ENCODE measurements at regions not wholly inside any gene's neighbourhood (a gene's known extent, or its start where the extent isn't known, plus 50 kb on each side); places are given as distances from the start of the nearest gene placed in this dataset.

DNA sequence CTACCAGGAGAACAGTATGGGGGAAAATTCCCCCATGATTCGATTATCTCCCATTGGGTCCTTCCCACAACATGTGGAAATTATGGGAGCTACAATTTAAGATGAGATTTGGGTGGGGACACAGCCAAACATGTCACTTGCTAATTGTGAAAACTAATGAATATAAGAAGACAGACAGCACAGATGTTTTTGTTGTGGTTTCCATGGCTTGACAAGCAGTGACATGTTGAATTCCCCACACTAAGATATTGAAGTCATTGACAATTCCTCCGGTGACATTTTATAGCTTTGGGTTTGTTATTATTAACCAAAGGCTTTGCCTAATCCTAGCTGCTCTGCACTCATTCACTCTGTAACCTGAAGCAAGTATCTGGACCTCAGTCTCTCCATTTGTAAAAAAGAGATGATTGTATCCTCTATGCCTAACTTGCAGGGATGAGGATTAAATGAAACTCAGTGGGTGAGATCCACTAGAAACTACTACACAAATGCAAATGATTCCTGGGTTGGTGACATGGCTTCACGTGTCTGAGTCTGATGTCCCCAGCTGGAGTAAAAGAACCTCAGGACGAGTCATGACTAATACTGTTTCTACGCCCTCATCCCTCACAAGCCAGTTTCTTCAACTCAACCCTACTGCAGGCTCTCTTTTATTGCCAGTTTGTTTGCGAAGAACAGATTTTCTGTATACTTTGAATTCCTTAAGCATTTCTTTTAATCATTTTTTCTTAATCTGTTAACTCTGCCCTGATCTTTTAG is 71.6 kb downstream of the ASCL1 start:
- DNase-seq, result no peak
- Histone ChIP-seq H3K4me3 (ENCODE audit: low read depth in 1 of 3, low read length in 3 of 3) (no peak overlapping the region), H3K36me3 (ENCODE audit: control insufficient read depth in 3 of 3, insufficient read depth in 2 of 3, low read depth in 1 of 3, low read length in 3 of 3) (no peaks in the 10 kb centered on the region), H3K27me3 (ENCODE audit: control insufficient read depth in 3 of 3, insufficient read depth in 3 of 3, low read length in 3 of 3) (no peaks in the 10 kb centered on the region), H3K9me3 (ENCODE audit: control insufficient read depth in 2 of 2, insufficient read depth in 1 of 2, low read depth in 1 of 2, low read length in 1 of 2) (no peaks in the 10 kb centered on the region), H3K4me1 (ENCODE audit: control insufficient read depth in 3 of 3, insufficient read depth in 2 of 3, low read depth in 1 of 3, low read length in 2 of 3) (no peaks in the 10 kb centered on the region), H3K27ac (ENCODE audit: low read depth in 1 of 3, low read length in 2 of 3) (no peak overlapping the region)
- FAIRE-seq, result no peak
- WGBS, 3 donors, result 49 to 58% (median 57%) methylated on average over 6 of the region's 6 CpGs

GRCh38 chr12:103036581-103037214 is 79.2 kb downstream of the ASCL1 start:
- Histone ChIP-seq H3K27me3 (ENCODE audit: control insufficient read depth in 3 of 3, insufficient read depth in 3 of 3, low read length in 3 of 3) (peaks cover 0 to 7% (median 0%) of the 10 kb centered on the region in 3 donors), H3K4me3 (ENCODE audit: low read depth in 1 of 3, low read length in 3 of 3) (no peak overlapping the region), H3K9me3 (ENCODE audit: control insufficient read depth in 2 of 2, insufficient read depth in 1 of 2, low read depth in 1 of 2, low read length in 1 of 2) (no peaks in the 10 kb centered on the region), H3K4me1 (ENCODE audit: control insufficient read depth in 3 of 3, insufficient read depth in 2 of 3, low read depth in 1 of 3, low read length in 2 of 3) (no peaks in the 10 kb centered on the region), H3K36me3 (ENCODE audit: control insufficient read depth in 3 of 3, insufficient read depth in 2 of 3, low read depth in 1 of 3, low read length in 3 of 3) (no peaks in the 10 kb centered on the region), H3K27ac (ENCODE audit: low read depth in 1 of 3, low read length in 2 of 3) (no peak overlapping the region)
- WGBS, 3 donors, result 50 to 62% (median 56%) methylated on average over 1 of the region's 1 CpG
- DNase-seq, result no peak
- no peak for FAIRE-seq

DNA sequence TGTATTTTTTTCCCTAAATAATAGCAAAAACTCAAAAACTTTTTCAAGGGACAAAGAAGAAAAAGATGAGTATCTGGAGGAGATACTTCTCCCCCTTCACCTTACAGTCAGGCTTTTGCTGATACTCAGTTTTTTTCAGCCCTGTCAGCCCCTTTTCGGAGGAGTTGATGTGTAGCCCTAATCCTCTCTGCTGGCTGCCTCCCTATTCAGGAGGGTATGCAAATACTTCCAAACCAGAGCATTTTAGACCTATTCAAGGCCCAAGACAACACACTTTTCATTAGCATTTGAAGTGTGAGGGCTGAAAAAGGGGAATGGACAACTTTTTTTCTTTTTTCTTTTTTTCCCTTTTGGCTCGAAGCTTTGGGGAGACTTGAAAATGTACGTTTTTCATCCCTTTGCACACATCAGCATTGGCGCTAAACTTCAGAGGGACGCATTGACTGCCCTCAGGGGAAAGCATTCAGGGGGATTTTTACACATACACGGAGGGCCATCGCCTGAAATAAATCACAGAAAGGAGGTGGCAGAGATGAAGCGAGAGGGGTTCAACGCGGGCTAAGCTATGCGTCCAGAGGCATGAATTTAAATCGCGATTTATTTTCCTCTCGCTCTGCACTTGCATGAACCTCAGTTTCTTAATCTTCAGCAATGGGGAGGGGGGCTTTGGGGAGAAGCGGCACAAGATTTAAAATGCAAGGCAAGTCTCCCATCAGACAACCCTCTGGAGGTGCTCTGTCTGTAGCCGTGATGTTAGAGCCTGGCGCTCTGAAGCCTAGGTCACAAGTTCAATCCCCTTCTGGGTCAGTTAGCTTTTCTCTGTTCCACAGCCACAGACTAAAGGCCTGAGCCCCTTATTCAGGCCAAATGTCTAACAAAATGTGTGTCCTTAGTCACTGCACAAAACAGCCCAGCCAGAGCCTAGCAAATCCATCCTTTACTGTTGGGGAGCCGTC is 86.3 kb downstream of the ASCL1 start:
- H3K4me1 ChIP-seq (ENCODE audit: control insufficient read depth in 3 of 3, insufficient read depth in 2 of 3, low read depth in 1 of 3, low read length in 2 of 3), result no peaks in the 10 kb centered on the region
- peaks cover 0 to 13% (median 0%) of the 10 kb centered on the region in 3 donors for H3K27me3 ChIP-seq (ENCODE audit: control insufficient read depth in 3 of 3, insufficient read depth in 3 of 3, low read length in 3 of 3)
- no peaks in the 10 kb centered on the region for H3K36me3 ChIP-seq (ENCODE audit: control insufficient read depth in 3 of 3, insufficient read depth in 2 of 3, low read depth in 1 of 3, low read length in 3 of 3)
- WGBS, 3 donors, result 31 to 54% (median 47%) methylated on average over 18 of the region's 18 CpGs
- FAIRE-seq (no peak), DNase-seq (no peak)
- H3K4me3 ChIP-seq (ENCODE audit: low read depth in 1 of 3, low read length in 3 of 3), result no peak overlapping the region
- H3K27ac ChIP-seq (ENCODE audit: low read depth in 1 of 3, low read length in 2 of 3), result no peak overlapping the region
- no peaks in the 10 kb centered on the region for H3K9me3 ChIP-seq (ENCODE audit: control insufficient read depth in 2 of 2, insufficient read depth in 1 of 2, low read depth in 1 of 2, low read length in 1 of 2)

- 73 to 86% (median 80%) methylated on average over 3 of the region's 3 CpGs for WGBS, 3 donors
- H3K4me1 ChIP-seq (ENCODE audit: control insufficient read depth in 3 of 3, insufficient read depth in 2 of 3, low read depth in 1 of 3, low read length in 2 of 3), result no peaks in the 10 kb centered on the region
- H3K36me3 ChIP-seq (ENCODE audit: control insufficient read depth in 3 of 3, insufficient read depth in 2 of 3, low read depth in 1 of 3, low read length in 3 of 3), result no peaks in the 10 kb centered on the region
- FAIRE-seq (no peak), DNase-seq (no peak)
- H3K9me3 ChIP-seq (ENCODE audit: control insufficient read depth in 2 of 2, insufficient read depth in 1 of 2, low read depth in 1 of 2, low read length in 1 of 2), result no peaks in the 10 kb centered on the region
- peaks cover 0 to 10% (median 0%) of the 10 kb centered on the region in 3 donors for H3K27me3 ChIP-seq (ENCODE audit: control insufficient read depth in 3 of 3, insufficient read depth in 3 of 3, low read length in 3 of 3)
- H3K4me3 ChIP-seq (ENCODE audit: low read depth in 1 of 3, low read length in 3 of 3), result no peak overlapping the region
- no peak overlapping the region for H3K27ac ChIP-seq (ENCODE audit: low read depth in 1 of 3, low read length in 2 of 3)
Measured at GRCh38 chr12:103046154-103046553, 88.7 kb downstream of the ASCL1 start.

- H3K27ac ChIP-seq (ENCODE audit: low read depth in 1 of 3, low read length in 2 of 3), result no peak overlapping the region
- 63 to 74% (median 65%) methylated on average over 4 of the region's 4 CpGs for WGBS, 3 donors
- no peaks in the 10 kb centered on the region for H3K27me3 ChIP-seq (ENCODE audit: control insufficient read depth in 3 of 3, insufficient read depth in 3 of 3, low read length in 3 of 3)
- no peaks in the 10 kb centered on the region for H3K36me3 ChIP-seq (ENCODE audit: control insufficient read depth in 3 of 3, insufficient read depth in 2 of 3, low read depth in 1 of 3, low read length in 3 of 3)
- H3K4me3 ChIP-seq (ENCODE audit: low read depth in 1 of 3, low read length in 3 of 3), result no peak overlapping the region
- no peak for FAIRE-seq
- DNase-seq, result no peak
- no peaks in the 10 kb centered on the region for H3K9me3 ChIP-seq (ENCODE audit: control insufficient read depth in 2 of 2, insufficient read depth in 1 of 2, low read depth in 1 of 2, low read length in 1 of 2)
- no peaks in the 10 kb centered on the region for H3K4me1 ChIP-seq (ENCODE audit: control insufficient read depth in 3 of 3, insufficient read depth in 2 of 3, low read depth in 1 of 3, low read length in 2 of 3)
Measured at GRCh38 chr12:103050273-103050672, 92.8 kb downstream of the ASCL1 start.

GRCh38 chr12:103053089-103053488 is 95.6 kb downstream of the ASCL1 start:
- DNase-seq (no peak), FAIRE-seq (no peak)
- no peaks in the 10 kb centered on the region for H3K9me3 ChIP-seq (ENCODE audit: control insufficient read depth in 2 of 2, insufficient read depth in 1 of 2, low read depth in 1 of 2, low read length in 1 of 2)
- no peaks in the 10 kb centered on the region for H3K36me3 ChIP-seq (ENCODE audit: control insufficient read depth in 3 of 3, insufficient read depth in 2 of 3, low read depth in 1 of 3, low read length in 3 of 3)
- H3K27ac ChIP-seq (ENCODE audit: low read depth in 1 of 3, low read length in 2 of 3), result no peak overlapping the region
- no peaks in the 10 kb centered on the region for H3K27me3 ChIP-seq (ENCODE audit: control insufficient read depth in 3 of 3, insufficient read depth in 3 of 3, low read length in 3 of 3)
- no peak overlapping the region for H3K4me3 ChIP-seq (ENCODE audit: low read depth in 1 of 3, low read length in 3 of 3)
- no peaks in the 10 kb centered on the region for H3K4me1 ChIP-seq (ENCODE audit: control insufficient read depth in 3 of 3, insufficient read depth in 2 of 3, low read depth in 1 of 3, low read length in 2 of 3)

- DNase-seq (no peak), FAIRE-seq (no peak)
- no peaks in the 10 kb centered on the region for H3K36me3 ChIP-seq (ENCODE audit: control insufficient read depth in 3 of 3, insufficient read depth in 2 of 3, low read depth in 1 of 3, low read length in 3 of 3)
- H3K9me3 ChIP-seq (ENCODE audit: control insufficient read depth in 2 of 2, insufficient read depth in 1 of 2, low read depth in 1 of 2, low read length in 1 of 2), result peaks cover 0 to under 1% of the 10 kb centered on the region in 2 donors
- 63 to 80% (median 71%) methylated on average over 3 of the region's 3 CpGs for WGBS, 3 donors
- H3K27ac ChIP-seq (ENCODE audit: low read depth in 1 of 3, low read length in 2 of 3), result no peak overlapping the region
- H3K4me3 ChIP-seq (ENCODE audit: low read depth in 1 of 3, low read length in 3 of 3), result no peak overlapping the region
- no peaks in the 10 kb centered on the region for H3K4me1 ChIP-seq (ENCODE audit: control insufficient read depth in 3 of 3, insufficient read depth in 2 of 3, low read depth in 1 of 3, low read length in 2 of 3)
- H3K27me3 ChIP-seq (ENCODE audit: control insufficient read depth in 3 of 3, insufficient read depth in 3 of 3, low read length in 3 of 3), result no peaks in the 10 kb centered on the region
Measured at GRCh38 chr12:103073630-103074029, 116.2 kb downstream of the ASCL1 start.

GRCh38 chr12:103075848-103076247 is 118.4 kb downstream of the ASCL1 start:
- no peaks in the 10 kb centered on the region for H3K27me3 ChIP-seq (ENCODE audit: control insufficient read depth in 3 of 3, insufficient read depth in 3 of 3, low read length in 3 of 3)
- no peaks in the 10 kb centered on the region for H3K36me3 ChIP-seq (ENCODE audit: control insufficient read depth in 3 of 3, insufficient read depth in 2 of 3, low read depth in 1 of 3, low read length in 3 of 3)
- no peak overlapping the region for H3K4me3 ChIP-seq (ENCODE audit: low read depth in 1 of 3, low read length in 3 of 3)
- H3K27ac ChIP-seq (ENCODE audit: low read depth in 1 of 3, low read length in 2 of 3), result no peak overlapping the region
- peaks cover 0 to 2% of the 10 kb centered on the region in 2 donors for H3K9me3 ChIP-seq (ENCODE audit: control insufficient read depth in 2 of 2, insufficient read depth in 1 of 2, low read depth in 1 of 2, low read length in 1 of 2)
- DNase-seq (no peak), FAIRE-seq (no peak)
- H3K4me1 ChIP-seq (ENCODE audit: control insufficient read depth in 3 of 3, insufficient read depth in 2 of 3, low read depth in 1 of 3, low read length in 2 of 3), result no peaks in the 10 kb centered on the region
- WGBS, 3 donors, result 45 to 60% (median 55%) methylated on average over 2 of the region's 2 CpGs

Data from small intestine (tissue), 7 donors.